Stimulated activated CD8-positive, alpha-beta memory T cell treated with anti-CD3 and anti-CD28 coated beads, Interleukin-7, amount 100 ng/mL, for 1 hour (primary cell): ENCODE measurements at regions not wholly inside any gene's neighbourhood (a gene's known extent, or its start where the extent isn't known, plus 50 kb on each side); places are given as distances from the start of the nearest gene placed in this dataset.
"Not testable (repeated sequence)": the region's sequence is repeated elsewhere in the genome, so short reads cannot be mapped to it uniquely, and the experiment has no call there.

Experiments
- DNase-seq, 2 donors: peaks; one replicate each; pipeline ENCODE4 v3.0.0-alpha.2; 2020; ENCODE audit warnings: low read depth in 2 of 2

DNA sequence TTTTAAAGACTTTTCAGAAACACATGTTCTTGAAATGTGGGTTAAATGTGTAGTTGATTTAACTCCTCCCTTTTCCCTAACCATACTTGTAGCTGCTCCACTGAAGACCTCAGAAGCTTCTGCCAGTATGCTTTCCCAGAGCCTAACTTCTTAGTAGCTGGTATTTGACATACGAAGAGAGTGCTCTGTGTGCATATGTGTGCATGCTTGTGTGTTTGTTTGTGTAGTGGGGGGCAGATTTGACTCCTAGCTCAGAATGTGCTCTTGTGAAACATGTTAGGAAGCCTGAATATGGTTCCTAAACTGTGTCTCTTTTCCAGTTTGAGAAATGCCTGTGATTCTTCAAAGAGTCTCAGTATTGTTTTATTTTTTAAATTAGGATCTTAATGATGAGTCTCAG is 420.4 kb downstream of the PCNX1 start:
- no peak for DNase-seq

DNA sequence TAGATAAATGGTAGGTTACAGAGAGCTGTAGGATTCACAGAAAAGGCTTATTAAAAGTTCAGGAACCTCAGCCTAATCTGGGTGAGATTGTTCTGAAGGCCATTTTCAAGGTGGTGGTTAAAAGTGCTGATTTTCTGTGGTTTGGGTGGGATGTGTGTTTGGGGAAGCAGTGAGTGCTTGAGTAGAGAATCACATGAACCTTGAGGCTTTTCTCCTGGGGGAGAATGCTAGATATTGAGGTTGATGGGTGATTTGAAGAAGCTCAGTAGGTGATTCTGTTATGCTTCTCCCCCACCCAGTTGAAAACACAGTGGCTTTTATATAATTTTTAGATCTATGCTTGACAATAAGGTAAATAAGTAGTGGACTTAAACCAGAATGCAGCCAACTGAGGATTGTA is 420.9 kb downstream of the PCNX1 start:
- DNase-seq, result no peak

DNA sequence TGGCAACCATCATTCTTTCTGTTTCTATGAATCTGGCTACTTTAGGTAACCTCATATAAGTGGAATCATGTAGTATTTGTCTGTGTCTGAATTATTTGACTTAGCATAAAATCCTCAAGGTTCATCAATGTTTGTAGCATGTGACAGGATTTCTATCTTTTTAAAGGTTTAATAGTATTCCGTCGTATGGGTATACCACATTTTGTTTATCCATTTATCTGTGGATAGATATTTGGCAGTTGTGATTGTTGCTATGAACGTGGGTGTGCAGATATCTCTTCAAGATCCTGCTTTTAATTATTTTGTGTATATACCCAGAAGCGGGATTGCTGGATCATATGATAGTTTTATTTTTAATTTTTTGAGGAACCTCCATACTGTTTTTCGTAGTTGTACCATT is 421.7 kb downstream of the PCNX1 start:
- no peak for DNase-seq

DNA sequence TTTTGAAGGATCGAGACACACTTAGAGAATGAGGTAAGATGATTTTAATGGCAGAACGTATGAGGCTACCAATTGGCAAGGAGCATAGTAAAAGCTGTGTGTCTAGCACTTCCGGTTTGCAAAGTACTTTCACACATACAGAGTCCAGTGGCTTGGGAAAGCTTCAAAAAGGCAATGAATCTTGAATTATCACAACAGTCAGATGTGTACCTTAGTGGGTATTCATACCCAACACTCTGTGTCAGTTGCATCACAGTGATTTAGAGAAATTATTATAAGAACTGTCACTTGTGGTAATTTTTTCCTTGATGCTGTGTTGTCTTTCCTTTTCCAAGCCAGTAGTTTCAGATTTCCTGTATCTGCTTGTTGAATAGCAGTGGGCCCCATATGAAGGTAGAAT is 424.1 kb downstream of the PCNX1 start:
- DNase-seq, result no peak

DNA sequence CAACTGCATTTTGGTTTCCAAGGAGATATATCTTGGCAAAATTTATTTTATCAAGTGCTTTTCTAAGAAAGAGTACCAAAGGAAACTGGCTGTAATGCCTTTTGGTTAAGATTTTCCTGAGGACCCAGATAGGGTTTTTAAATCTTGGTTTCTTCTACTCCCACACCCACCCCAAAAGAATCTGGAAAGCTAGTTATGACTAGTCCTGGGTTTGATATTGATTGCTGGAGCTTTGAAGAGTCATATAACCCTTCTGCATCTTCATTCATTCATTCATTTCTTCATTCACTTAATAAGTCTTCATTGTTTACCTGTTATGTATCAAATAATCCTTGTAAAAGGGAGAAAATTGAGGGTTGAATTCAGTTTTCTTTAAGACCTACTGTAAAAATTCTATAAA is 425.2 kb downstream of the PCNX1 start:
- DNase-seq, result no peak

DNA sequence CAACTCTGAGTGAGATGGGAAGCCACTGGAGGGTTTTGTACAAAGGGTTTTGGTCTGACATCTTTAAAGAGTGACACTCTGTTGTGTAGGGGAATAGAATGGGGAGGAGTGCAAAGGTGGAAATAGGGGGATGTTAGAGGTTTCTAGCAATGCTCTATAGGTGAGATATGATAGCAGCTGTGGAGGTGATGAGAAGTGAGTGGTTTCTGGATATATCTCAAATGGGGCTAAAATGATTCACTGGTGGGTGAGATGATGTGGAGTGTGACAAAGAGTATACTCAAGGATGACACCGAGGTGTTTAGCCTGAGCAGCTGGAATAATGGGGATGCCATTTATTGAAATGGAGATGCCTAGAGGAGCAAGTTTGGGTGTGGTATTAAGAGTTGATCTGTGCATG is 426.4 kb downstream of the PCNX1 start:
- no peak for DNase-seq

DNA sequence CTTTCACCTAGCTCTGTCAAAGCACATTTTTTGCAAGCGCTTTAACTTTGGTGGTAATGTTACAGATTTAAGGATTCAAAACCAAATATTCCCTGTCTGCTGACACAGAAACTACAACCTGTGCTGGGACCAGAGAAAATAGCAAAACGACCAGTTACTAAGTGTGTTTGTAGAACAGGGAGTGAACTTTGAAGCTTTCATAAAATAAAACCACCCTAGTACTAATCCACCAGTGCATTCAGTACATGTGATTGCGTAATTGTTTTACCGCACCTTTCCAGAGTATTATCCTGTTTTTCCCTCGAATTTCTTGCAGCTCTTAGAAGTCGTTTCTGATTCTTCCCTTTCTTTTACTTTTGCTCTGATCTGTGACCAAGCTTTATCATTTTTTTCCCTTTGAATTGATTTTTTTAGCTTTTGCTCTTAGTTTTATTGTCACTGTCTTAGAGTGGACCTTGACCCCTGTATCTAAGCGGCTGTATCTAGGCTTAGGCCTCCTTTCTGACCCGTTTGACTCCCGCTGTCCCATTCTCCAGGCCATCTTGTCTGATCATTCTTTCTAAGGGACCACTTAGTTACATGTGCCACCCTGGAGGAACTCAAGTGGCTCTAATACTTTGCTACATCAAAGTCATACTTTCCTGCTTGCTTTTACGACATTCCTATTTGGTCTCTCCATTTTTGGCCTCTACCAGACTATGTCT is 429.4 kb downstream of the PCNX1 start:
- no peak for DNase-seq

DNA sequence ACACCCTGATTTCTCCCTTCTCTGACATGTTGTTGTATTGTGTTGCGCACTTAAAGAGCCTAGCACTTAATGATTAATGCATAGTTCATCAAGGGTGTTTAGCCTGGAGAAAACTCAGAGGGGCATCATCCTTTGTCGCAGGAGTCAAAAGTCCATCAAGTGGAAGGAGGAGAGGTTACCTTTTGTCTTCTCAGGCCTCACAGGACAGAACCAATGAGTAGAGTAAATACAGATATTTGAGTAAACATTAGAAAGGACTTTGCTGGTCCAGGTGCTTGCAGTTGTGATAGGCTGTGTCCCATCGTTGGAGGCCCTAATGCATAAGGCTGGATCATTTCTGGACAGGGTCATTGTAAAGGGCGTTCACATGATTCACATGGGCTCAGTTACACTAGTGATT is 430.9 kb downstream of the PCNX1 start:
- DNase-seq, result no peak

DNA sequence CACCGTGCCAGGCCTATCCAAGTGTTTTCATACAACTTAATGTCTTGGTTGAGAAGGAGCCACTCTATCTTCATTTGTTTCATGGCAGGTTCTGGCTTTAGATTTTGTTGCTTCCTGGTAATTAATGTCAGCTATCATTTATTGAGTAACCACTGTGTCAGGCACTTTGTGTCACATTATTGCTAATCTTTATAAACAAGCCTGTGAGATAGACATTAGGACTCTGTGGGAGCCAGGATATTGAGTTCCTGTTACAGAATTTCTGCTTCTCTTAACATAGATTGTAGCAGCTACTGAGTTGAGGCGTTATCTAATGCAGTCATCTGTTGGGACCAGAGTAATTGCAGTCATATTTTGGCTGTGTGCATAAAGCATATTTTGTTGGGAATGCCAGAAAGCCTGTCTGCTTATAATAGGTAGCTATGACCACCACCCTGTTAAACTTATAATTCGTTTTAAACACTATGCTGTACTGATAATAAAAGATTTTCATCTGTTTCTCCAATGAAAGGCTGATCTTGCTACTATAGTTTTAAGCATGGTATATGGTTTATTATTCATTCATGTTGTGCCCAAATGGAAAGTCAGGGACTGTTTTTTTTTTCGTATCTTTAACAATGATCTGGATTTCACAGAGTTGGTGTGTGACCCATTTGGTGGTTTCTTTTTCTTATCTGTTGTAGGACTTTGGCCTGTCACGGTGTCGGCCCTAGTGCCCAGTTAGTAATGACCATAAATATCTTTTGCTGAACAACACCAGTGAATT is 432.6 kb downstream of the PCNX1 start:
- DNase-seq, result no peak

DNA sequence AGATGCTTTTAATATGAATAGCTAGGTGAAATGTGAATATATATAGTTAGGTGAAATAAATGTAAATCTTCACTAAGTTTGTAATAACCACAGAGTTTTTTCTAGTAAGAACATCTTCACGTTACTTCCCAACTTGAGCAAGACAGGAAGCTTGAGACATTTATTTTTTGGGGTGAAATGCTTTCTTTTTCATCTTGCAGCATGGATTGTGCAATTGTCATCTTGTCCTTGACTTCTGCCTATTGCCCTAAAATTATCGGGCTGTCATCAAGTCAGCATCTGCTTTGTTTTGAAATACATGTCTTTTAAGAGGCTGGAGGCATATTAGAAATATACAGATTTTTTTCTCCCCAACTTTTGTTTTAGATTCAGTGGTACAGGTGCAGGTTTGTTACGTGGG is 433.9 kb downstream of the PCNX1 start:
- no peak for DNase-seq

DNA sequence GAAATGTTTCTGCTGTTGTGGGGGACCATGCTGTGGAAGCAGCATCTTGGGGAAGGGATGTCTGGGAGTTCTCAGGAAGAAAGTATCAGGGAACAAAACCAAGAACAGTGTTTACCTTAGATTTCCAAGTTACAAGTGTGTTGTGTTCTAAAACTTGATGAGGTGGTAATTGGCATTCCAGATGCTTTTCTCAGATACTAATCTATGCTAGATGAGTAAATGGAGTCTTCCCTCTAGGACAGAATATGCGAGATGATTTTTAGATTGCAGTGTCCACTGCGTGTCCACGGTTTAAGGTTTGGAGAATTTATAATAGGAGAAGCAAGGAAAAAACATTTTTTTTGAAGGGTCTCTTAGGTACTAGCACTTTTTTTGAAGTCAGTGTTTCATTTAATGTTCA is 436.5 kb downstream of the PCNX1 start:
- no peak for DNase-seq

DNA sequence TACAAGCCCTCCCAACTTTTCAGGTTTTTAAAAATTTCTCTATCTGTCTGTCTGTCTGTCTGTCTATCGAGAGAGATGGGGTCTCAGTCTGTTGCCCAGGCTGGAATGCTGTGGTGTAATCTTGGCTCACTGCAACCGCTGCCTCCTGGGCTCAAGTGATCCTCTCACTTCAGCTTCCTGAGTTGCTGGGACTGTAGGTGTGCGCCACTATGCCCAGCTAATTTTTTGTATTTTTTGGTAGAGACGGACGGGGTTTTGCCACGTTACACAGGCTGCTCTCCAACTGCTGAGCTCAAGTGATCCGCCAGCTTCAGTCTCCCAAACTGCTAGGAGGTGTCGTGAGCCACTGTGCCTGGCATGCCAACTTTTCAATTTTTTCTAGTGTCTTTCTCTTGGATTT is 437.2 kb downstream of the PCNX1 start:
- DNase-seq, result no peak

DNA sequence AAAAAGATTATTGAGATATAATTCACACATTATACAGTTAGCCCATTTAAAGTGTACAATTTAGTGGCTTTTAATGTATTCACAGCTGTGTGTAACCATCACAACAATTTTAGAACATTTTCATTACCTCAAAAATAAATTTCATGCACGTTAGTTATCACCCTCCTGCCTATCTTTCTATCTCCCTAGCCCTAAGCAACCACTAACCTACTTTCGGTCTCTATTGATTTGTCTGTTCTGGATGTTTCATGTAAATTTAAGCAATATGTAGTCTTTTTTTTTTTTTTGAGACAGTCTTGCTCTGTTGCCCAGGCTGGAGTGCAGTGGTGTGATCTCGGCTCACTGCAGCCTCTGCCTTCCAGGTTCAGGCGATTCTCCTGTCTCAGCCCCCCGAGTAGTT is 439.4 kb downstream of the PCNX1 start:
- DNase-seq, result no peak

DNA sequence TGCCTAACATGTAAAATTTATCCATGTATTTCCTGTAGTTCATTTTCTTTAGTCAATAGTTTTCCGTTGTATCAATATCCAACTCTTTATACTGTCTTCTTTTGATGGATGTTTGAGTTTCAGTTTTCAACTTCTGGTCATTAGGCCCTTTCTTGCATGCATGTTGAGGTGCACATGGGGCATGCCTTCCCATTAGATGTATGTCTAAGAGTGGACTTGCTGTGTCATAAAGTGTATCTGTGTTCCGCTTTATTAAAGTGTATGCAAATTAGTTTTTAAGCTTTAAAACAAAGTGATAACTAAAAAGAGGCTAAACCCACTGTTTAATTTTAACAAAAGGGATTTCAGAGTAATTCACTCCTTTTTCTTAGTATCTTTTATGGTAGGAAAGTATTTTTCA is 441.1 kb downstream of the PCNX1 start:
- DNase-seq, result no peak

DNA sequence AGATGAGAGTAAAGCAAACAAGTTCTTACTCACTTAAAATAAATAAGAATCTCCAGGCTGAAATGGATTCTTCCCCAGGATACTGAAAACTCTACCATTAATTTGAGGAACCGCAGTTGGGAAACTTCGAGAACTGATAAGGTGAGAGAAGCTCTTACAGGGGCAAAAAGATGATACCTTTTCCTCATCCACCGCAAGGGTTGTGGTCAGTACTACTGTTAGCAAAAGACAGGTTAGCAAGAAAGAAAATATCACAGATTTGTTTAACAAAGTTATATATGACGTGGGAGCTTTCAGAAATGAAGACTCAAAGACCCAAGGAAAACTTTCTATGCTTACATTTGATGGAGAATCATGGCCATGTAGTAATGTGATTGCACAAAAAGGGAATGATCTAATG is 441.6 kb downstream of the PCNX1 start:
- no peak for DNase-seq

DNA sequence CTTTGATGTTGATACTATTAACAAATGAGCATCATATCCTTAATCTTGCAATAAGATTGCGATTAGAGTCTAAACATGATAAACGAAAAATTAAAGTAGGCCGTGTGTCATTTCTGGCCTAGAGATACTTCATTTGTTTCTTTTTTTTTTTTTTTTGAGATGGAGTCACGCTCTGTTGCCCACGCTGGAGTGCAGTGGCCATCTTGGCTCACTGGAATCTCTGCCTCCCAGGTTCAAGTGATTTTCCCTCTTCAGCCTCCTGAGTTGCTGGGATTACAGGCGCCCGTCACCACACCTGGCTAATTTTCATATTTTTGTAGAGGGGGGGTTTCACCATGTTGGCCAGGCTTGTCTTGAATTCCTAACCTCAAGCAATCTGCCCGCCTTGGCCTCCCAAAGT is 446.9 kb downstream of the PCNX1 start:
- DNase-seq, result no peak

DNA sequence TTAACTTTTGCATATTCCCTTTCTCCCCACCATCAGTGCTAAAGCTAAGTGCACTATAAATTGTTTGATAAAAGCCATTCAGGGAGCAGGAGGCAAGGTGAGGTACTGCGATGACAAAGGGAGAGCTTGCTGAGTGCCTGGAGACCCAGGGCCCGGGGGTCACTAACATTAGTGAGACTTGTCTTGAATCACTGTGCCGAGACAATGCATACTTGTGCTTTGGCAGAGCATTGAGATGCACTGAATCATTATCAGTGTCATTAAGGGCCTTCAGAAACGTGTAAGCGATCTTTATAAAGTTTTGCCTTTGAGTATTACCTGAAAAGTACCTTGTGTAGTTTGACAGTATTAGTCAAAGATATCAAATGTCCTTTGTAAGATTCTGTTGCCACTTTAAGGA is 447.5 kb downstream of the PCNX1 start:
- no peak for DNase-seq

DNA sequence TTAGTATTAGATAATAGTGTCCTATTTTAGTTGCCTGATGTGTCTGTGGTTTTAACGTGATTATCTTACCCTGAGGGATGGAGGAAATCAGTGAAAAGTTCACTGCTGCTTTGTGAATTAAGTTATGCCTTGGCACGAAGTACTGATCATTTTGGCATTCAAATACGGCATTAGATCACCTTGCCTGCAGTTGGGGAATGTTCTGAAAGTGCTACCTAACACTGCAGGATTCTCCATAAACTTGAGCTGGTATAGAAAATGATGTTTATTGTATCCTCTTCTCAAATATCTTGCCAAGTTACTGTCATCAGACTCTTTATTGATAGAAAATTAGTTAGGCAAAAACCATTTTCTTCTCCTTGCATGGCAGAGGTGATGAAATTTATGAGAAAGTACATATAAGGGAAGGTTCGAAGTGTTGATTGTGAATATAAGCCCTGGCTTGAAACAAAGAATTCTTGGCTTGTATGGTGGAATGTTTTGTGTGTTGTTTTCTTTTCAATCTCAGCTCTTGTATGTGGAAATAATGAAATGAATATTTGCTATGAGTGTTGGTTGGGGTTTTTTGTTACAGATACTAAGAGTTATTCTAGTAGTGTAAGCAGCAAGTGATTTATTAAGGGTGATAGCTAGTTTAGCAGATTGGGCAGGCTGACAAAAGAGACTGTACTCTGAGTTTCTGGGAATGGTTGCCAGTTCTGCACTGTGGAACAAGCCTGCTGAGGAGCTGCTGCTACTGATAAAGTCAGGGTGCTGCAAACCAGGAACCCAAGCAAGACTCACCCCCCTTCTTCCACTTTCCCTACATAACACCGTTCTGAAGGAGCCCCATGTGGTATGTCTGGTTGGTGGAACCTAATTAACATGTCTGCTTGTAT is 448.3 kb downstream of the PCNX1 start:
- DNase-seq, result no peak

DNA sequence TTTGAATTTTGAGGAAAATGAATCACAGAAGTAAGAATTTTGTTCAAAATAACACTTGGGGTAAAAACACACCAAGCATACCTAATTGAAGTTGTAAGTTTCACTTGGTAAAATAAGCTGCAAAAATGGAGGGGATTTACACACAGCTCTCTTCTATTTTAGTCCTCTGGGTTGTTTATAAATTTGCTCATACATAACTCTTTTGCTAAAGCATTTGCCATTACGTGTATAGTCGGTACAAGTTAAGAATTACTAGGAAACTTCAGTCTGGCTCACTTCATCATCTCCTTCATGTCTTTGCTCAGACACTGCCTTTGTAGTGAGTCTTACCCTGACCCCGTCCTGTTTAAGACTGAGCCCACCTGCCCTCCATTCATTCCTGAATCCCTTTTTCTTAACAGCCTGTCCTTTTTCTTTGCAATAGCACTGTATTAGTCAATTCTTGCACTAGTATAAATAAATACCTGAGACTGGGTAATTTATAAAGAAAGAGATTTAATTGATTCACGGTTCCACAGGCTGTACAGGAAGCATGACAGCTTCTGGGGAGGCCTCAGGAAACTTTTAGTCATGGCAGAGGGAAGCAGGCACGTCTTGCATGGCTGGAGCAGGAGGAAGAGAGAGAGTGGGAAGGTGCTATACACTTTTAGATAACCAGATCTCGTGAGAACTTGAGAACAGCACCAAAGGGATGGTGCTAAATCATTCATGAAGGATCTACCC is 451.1 kb downstream of the PCNX1 start:
- no peak for DNase-seq

DNA sequence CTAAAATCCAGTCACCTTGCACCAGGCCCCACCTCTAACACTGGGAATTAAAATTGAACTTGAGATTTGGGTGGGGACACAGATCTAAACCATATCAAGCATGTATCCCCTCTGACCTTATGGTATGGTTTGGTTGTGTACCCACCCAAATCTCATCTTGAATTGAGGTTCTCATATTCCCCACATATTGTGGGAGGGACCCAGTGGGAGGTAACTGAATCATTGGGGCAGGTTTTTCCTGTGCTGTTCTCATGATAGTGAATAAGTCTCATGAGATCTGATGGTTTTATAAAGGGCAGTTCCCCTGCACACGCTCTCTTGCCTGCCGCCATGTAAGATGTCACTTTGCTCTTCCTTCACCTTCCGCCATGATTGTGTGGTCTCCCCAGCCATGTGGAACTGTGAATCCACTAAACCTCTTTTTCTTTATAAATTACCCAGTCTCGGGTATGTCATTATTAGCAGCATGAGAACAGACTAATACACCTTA is 451.7 kb downstream of the PCNX1 start:
- DNase-seq, result not testable (repeated sequence)

DNA sequence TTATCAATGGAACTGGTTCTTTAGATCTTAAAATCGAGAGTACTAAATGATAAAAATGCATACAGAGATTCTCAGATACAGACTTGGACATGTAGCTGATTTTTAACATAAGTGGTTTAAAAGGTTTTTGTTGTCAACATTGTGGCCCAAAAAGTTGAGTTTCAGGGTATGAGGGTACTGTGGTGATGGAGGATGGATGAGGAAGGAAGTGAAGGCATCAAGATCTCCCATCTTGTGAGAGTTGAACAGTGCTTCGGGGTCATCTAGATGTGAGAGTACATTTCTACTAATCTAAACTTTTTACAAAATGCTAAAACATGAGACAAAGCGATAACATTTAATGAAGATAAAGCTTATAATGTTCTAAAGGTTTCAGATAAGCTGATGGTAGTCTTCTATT is 452.6 kb downstream of the PCNX1 start:
- DNase-seq, result no peak

DNA sequence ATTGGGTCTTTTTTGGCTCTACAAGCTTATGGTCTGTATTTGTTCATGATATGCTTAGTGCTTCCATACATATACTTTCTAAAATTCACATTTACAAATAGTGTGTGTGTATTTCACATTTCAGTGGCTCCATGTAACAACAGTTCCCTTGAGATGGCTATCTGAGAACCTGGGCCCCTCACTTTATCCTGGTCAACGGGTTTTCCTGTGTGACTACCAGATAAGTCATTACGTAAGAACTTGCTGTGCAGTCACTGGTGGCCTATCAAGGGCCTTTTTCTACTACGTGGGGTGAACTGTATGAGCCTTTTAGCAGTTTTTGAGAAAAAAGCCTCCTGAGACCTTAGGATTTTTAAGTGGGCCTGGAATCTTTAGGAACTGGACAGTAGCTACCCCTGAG is 454.1 kb downstream of the PCNX1 start:
- no peak for DNase-seq
